HG03575 (cell line): ENCODE measurements at regions not wholly inside any gene's neighbourhood (a gene's known extent, or its start where the extent isn't known, plus 50 kb on each side); places are given as distances from the start of the nearest gene placed in this dataset.

Source experiments
- ATAC-seq: cut with Tn5 transposase; IDR thresholded peaks from one replicate; pipeline ENCODE4 v1.9.1; 2021; ENCODE audit not compliant: unreplicated experiment, insufficient number of reproducible peaks, low FRiP score; ENCODE audit errors: extremely low read depth

DNA sequence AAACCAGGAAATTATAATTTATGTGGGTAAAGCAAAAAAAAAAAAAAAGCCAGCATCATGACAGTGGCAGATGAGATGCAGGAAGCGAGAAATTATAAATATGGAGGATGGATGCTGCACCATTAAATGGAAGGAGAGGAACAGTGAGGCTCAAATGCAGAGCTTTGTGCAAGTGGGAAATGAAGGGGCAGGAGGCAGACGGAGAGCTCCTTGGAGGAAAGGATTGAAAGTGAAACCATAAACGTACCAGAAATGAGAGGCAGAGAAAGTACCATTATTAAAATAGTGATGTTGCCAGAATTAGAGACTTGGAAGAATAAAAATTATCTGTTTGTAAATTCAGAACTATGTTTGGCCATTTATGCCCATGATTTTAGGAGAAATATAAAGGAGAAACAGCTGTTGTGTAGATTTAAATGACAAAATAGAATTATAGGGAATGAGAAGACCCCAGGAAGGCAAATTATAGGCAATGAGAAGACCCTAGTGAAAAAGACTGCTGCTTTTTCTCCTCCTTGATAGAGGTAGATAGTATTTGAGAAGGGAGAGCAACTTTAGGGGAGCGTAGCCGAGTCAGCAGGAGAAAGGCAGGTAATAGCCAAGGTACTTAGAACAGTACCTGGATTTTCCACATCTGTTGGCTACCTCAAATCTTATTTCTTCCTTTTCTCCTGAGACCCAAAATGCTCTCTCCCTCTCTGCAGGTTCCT is 341.0 kb upstream of the CD180 start:
- no peak for ATAC-seq

DNA sequence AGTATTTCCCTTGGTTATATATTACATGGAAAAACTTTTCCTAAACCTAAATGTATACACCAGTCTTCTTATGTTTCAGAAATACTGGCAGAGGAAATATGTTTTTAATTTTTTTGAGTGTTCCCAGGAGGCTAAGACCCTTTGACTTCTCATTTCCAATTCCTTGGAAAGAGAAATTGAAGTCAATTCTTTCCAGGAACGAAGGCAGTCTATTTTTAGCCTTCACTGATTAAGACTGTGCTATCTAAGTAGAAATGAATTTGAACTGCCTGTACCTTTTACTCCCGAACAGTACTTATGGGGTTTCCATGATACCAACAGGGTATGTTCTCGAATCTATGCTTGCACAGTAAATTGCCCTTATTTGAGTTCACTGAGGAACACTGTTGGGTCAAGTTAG is 340.3 kb upstream of the CD180 start:
- ATAC-seq, result no peak

DNA sequence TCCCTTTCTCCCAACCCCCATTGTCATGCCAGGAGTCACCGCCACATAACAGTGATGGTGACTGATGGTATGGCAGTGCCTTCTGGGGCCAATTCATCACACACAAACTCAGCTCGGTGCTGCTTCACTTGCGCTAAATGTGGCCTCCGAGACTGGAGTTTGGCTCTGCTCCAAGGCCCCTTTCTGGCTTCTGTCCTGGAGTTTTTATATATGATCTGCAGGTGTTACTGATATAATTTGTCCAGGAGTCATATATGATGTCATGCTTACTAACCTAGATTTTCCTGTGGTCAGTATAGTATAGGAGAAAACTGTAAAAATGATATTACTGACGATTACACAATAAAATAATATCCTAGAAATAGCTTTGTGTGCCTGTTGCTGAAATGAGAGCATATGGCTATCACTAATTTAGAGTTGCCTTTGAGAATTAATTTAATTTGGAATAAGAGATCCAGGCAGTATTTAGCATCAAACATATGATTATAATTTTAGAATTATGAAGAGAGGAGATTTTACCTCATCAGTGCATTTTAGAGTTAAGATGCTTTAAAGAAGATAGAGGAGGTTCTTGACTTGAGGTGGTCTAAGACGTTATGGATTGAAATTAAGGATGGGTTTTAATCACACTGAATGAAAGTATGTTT is 334.1 kb upstream of the CD180 start:
- ATAC-seq, result no peak

DNA sequence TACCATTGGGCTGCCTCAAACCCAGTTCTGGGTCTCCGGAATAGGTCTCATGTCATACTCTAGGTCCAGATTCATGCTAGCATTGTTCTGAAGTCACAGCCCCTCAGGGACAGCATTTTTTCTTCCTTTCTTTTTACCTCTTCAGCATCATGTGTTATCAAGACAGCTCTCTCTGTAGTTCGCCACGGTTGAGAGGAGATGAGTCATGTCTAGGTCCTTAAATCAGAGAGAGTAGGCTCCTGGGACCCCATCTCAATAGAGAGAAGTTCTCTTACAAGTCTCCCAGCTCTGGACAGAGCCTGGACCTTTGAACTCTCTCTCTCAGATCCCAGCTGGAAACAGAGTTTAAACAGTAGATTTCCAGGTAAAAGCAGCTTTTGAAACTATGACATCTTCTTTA is 332.4 kb upstream of the CD180 start:
- no peak for ATAC-seq

DNA sequence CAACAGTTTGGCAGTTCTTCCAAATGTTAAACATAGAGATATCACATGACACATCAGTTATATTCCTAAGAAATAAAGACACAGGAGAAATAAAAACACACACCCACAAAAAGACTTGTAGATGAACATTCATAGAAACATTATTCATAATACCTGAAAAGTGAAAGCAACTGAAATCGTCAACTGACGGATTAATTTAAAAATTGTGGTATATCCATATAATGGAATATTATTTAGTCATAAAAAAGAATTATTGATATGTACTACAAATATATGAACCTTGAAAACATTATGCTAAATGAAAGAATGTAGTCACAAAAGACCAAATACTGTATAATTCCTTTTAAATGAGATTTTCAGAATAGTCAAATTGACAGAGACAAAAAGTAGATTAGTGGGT is 330.2 kb upstream of the CD180 start:
- no peak for ATAC-seq

DNA sequence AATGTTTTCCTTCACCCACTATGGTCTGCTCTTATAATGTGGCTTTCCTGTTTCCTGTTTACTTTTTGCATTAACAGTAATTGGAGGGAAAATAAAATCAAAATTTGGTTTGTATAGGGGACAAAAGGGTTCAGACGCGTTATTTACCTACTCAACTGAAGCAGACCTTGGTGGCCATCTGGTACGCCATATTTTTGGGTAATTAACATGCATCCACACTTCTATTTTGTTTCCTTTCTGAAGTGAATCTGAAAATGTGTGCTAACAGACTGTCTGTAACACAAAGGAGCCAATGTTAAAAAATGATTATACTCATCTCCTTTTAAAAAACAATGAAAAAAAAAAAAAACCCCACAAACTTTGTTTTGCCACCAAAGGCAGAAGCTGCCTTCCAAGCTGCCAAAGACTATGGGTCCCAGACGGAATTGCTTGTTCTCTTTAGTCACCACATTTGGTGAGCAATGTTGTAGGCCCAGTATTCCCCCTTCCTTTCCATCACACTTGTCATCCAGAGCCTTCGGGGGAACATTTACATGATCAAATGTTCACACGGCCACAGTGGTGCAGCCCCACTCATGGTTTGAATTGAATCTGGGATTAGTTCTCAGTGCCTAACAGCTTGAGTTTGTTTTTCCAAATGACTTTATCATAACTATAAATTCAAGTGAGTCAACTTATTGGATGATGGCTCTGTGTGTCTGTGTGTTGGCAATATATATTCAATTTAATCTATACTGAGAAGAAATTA is 323.7 kb upstream of the CD180 start:
- no peak for ATAC-seq

DNA sequence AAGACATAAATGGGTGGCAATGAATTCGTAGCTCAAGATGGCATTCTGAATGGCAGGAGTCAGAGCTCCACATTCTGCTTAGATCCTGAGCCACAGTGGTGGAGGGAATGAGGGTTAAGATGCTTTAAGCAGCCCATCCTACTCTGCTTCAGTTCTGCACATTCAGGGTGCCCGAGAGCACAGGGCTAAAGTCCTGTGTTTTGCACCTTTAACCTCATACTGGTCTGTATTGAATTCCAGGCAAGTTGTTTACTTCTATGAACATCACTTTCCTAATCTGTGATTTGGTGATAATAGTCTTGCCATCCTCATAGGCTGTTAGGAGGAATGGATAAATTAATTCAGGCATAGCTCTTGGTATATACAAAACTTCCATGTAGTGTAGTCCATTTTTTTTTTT is 321.6 kb upstream of the CD180 start:
- ATAC-seq, result no peak

DNA sequence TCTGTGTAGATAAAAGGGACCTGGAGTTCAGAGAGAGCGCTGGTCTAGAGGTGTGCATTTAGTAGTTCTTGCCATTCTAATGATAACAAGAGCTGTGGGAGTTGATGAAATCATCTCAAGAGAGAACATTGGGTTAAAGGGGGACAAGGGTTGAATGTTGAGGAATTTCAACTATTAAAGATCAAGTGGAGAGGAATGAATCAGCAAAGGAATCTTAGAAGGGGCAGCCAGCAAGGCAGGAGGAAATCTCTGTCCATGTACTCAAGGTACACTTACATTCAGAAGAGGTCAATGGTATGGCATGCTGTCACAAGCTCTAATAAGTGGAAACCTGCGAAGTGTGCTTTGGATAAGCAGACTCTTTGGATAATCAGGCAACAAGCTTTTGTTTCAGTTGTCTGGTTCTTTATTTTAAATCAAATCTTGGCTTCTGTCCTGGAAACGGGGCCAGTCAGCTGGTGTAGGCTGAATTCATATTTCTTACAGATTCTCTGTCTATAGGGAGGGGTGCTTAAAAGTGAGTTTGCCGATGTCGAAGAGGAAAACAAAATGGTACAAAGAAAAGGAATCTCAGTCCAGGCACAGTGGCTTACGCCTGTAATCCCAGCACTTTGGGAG is 320.5 kb upstream of the CD180 start:
- ATAC-seq, result no peak

DNA sequence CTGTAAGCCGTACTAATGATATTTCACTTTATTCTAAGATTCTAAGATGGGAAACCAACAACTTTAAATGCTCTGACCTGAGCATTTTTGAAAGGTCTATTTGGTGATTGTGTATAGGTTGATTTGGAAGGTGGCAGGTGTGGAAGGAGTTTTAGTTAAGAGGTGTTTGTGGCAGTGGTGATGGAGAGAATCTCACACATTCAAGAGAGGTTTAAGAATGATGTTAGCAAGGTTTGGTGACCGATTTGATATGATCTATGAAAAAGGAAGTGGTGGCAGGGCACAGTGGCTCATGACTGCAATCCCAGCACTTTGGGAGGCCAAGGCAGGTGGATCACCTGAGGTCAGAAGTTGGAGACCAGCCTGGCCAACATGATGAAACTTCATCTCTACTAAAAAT is 319.2 kb upstream of the CD180 start:
- no peak for ATAC-seq

DNA sequence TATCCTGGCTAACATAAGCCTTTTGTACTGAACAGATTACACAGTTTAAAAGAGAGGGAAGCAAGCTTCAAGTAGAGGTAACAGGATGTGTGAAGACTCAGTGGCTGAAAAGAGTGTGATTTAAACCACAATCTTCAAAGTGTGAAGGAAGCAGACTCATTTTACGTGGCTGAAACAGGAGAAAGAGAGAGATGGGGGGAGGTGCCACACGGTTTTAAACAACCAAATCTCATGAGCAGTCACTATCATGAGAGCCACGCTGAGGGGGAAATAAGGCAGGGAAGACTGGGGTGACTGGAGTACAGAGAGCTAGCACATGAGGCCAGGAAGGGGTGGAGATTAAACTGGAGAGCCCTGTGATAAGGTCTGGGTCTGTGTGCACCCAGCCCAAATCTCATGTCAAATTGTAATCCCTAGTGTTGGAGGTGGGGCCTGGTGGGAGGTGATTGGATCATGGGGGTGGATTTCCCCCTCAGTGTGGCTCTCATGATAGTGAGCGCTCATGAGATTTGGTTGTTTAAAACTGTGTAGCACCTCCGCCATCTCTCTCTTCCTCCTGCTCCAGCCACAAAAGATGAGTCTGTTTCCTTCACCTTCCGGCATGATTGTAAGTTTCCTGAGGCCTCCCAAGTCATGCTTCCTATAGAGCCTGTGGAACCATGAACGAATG is 318.6 kb upstream of the CD180 start:
- ATAC-seq, result no peak

DNA sequence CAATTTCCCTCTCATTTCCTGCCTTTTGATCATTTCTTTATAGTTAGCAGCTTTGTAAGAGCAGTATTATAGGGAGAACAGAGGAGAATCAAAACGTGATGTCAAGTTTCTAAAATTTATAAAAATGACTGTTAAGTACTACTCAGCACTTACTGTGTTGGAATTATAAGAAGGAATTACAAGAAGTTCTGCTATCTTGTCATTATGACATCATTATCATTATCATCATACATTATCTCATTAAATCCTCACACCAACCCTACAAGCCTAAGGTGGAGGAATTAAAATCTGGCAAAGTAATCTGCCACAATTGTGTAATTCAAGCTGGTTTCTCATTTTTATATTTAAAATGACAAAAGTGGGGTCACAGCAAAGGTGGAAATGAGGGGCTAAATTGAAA is 316.2 kb upstream of the CD180 start:
- no peak for ATAC-seq

DNA sequence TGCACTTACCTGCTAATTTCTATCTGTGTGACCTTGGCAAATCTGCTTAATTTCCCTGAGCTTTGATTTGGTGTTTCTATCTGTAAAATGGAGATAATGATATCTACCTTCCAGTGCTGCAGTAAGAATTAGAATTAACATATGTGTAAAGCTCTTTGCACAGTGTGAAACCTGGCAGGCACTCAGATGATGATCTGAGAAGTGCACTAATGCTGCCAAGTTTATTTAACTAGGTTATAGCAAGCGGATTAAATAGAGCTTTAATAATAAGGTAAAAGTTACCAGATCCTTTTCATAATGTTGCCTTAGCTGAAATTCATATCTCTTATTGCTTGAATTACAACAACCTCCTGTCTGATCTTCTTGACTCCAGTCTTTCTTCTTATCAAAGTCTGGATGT is 315.3 kb upstream of the CD180 start:
- ATAC-seq, result no peak

DNA sequence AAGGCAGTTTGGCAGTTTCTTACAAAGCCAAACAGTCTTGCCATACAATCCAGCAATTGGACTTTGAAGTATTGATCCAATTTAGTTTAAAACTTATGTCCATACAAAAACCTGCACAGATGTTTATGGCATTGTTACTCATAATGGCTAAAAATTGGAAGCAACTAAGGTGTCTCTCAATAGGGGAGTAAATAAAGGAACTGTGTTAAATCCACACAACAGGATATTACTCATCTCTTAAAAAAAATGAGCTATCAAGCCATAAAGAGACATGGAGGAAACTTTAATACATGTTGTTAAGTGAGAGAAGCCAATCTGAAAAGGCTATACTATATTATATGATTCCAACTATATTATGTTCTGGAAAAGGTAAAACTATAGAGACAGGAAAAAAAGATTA is 313.6 kb upstream of the CD180 start:
- ATAC-seq, result no peak

DNA sequence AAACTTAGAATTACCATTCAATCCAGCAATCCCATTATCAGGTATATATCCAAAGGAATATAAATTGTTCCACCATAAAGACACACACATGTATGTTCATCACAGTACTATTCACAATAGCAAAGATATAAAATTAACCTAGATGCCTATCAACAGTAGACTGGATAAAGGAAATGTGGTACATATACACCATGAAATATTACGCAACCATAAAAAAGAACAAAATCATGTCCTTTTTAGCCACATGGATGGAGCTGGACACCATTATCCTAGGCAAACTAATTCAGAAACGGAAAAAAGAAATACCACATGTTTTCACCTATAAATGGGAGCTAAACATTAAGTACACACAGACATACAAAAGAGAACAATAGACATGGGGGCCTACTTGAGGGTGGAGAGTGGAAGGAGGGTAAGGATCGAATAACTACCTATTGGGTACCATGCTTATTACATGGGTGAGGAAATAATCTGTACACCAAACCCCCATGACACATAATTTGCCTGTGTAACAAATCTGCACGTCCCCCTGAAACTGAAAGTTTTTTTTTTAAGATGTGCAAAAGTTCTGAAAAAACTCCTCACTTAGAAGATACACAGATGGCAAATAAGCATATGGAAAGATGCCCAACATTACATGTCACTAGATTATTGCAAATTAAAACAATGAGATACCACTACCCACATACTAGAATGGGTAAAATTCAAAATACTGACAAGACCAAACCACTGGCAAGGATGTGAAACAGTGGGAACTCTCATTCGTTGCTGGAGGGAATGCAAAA is 313.0 kb upstream of the CD180 start:
- no peak for ATAC-seq

DNA sequence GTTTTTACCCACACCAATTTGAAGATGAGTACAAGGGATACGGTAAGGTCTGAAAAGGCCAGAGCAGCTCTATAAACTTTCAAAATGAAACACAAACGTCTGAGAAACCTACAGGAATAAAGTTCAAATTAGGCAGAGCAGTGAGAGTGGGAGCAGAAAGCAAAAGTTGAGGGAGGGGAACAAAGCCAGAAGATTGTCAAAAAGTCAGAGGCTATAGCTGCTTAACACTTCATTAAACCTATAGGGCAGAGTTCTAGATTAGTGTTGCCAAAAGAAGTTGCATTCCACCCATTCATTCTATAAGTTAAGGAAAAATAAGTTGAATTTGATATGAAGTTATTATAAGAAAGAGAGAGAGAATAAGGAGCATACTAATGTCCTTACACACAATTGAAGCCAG is 309.6 kb upstream of the CD180 start:
- ATAC-seq, result no peak

DNA sequence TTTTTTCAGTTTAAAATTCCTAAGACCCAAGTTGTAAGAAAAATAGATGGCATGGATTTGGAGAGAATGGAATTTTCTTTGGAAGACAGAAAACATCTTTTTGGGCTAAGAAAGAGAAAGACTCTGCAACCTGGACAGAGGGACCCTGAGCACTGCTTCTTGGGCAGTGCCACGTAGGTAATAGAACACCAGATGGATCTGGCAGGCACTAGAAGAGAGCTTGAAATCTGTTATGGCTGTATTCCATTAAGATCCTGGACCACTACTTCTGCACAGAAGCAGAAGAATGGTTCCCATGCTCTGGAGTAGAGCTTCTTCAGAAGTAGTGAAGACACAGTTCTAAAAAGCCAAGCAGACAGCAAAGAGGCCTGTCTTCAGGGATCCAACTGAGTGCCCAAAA is 306.4 kb upstream of the CD180 start:
- no peak for ATAC-seq

DNA sequence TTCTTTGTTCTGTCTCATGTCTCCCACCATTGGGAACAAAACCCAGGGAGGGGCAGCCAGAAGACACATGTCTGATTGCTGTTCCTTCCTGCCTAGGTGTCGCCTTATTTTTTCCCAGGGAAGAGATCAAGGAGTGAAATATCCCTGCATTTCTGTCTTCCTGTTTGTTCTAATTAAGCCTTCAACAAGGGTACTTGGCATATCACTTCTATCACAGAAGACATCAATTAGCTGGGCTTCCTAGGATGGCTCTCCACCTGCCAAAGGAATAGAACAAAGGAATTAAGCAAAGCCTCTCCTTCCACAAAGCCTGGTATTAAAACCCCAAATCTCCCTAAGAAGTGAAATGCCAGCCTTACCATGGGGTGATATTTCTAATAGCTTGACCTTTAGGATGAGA is 299.5 kb upstream of the CD180 start:
- no peak for ATAC-seq

DNA sequence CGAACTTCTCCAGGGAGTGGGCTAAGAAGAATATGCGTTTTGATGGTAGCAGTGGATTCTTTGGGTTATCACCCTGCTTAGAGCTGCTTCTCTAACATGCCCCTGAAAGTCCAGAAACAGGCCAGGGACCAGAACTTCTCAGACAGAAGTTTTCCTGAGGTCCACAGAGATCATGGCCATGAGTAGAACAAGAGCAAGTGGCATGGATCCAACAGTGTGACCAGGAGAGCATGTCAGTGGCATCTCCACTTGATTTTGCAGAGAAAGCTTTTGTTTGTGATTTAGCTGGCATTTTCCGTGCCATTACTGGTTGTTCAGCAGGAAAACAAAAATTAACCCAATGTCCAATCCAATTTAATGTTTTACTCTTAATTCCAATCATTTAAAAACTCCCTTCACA is 298.5 kb upstream of the CD180 start:
- no peak for ATAC-seq
